ENCODE measurements at regions not wholly inside any gene's neighbourhood (a gene's known extent, or its start where the extent isn't known, plus 50 kb on each side); places are given as distances from the start of the nearest gene placed in this dataset.

GRCh38 chr2:220568296-220568695 lies 940.9 kb downstream of the SLC4A3 start:
- TF ChIP-seq, protein P1, sequence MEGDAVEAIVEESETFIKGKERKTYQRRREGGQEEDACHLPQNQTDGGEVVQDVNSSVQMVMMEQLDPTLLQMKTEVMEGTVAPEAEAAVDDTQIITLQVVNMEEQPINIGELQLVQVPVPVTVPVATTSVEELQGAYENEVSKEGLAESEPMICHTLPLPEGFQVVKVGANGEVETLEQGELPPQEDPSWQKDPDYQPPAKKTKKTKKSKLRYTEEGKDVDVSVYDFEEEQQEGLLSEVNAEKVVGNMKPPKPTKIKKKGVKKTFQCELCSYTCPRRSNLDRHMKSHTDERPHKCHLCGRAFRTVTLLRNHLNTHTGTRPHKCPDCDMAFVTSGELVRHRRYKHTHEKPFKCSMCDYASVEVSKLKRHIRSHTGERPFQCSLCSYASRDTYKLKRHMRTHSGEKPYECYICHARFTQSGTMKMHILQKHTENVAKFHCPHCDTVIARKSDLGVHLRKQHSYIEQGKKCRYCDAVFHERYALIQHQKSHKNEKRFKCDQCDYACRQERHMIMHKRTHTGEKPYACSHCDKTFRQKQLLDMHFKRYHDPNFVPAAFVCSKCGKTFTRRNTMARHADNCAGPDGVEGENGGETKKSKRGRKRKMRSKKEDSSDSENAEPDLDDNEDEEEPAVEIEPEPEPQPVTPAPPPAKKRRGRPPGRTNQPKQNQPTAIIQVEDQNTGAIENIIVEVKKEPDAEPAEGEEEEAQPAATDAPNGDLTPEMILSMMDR (IDR thresholded peaks at IDR 0.05): no peak
- no peak for TF ChIP-seq POLR2A (IDR thresholded peaks at IDR 0.05)
